ENCODE measurements at regions not wholly inside any gene's neighbourhood (a gene's known extent, or its start where the extent isn't known, plus 50 kb on each side); places are given as distances from the start of the nearest gene placed in this dataset.
"Not testable (repeated sequence)": the region's sequence is repeated elsewhere in the genome, so short reads cannot be mapped to it uniquely, and the experiment has no call there.

DNA sequence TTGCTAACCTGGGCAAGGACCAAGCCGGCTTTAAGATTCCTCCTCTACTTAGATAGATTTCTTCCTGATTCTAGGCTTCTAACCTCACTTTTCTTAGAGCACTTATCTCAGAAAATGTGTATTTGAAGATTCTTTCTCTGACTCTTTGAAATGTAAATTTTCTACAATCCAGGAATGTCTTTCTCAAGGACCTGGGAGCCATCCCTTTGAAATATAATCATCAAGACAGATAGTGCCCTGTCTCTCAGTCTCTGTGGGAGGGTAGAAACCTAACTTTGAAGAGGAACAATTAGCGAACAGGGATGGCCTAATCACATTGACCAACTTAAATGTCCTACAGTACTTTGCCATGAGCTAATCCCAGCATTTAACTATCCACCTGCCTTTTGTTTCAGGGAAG lies 1646.0 kb downstream of the PCDH9 start:
- no peak for DNase-seq

DNA sequence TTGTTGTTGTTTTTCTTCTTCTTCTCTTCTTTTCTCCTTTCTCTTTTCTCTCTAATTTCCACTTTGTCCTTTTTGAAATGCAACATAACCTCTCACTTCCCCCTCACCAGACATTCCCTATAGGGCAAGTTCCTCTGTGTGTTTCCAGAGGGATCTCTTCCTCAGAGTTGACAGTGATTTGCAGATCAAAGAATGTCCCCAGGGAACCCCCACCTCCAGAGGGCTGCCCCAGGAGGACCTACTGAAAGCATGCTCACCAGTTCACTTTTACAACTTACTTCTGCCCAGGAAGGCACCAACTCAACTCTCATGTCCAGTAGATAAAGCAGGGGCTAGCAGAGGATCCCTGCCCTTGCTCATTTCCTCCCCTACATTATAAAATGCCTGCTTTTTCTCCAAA lies 1648.0 kb downstream of the PCDH9 start:
- no peak for DNase-seq

DNA sequence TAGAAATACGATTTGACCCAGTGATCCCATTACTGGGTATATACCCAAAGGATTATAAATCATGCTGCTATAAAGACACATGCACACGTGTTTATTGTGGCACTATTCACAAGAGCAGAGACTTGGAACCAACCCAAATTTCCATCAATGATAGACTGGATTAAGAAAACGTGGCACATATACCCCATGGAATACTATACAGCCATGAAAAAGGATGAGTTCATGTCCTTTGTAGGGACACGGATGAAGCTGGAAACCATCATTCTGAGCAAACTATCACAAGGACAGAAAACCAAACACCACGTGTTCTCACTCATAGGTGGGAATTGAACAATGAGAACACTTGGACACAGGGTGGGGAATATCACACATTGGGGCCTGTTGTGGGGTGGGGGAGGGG lies 1665.6 kb downstream of the PCDH9 start:
- DNase-seq, result not testable (repeated sequence)

DNA sequence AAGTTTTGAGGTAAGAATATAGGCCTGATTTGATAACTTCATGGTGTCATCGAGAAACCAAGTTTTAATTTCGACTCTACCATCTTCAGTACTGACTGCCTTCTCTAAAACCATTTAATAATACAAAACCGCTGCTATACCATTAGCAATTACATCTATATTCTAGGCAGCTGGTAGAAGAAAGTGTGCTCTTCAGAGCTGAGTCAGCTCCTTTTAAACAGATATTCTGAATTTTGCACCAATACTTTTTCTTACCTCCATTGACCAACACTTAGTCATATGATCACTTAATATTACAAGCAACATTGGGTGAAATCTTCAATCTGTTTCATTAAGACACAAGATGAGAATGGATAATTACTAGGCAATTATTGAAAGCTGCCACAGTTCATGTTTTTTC lies 1667.8 kb downstream of the PCDH9 start:
- no peak for DNase-seq

DNA sequence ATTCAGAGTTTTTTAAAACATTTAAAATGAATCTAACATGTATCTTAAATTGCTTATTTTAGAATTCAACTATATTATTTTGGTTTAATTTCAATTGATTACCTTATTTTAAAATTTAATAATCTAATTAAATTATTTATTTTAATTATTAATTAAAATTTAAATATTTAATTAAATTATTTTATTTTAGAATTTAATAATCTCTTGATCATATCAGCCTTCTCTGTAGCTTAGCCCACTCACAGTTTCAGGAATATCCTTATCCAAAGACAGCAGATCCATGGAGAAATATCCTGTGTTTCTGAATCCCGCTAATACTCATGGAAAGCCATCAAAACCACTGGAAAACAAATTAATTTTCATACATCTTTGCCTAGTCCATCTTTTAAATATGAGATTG lies 1669.2 kb downstream of the PCDH9 start:
- DNase-seq, result no peak

DNA sequence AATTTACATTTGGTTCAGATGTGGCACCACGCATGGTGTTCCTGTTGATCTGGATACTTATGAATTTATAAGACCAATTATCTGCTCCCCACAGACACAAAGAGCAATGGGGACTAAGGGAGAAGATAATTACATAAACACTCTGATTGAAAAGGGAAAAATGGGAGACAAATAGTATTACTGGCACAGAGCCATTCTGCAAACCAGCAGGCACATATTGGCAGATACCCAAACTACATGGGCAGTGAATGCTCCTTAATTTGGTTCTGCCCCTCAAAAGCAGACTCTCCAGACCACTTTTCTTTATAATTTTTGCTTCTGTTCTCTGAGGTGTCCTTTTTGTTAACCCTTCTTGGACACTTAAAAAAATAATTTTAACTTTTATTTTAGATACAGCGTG lies 1674.2 kb downstream of the PCDH9 start:
- no peak for DNase-seq

DNA sequence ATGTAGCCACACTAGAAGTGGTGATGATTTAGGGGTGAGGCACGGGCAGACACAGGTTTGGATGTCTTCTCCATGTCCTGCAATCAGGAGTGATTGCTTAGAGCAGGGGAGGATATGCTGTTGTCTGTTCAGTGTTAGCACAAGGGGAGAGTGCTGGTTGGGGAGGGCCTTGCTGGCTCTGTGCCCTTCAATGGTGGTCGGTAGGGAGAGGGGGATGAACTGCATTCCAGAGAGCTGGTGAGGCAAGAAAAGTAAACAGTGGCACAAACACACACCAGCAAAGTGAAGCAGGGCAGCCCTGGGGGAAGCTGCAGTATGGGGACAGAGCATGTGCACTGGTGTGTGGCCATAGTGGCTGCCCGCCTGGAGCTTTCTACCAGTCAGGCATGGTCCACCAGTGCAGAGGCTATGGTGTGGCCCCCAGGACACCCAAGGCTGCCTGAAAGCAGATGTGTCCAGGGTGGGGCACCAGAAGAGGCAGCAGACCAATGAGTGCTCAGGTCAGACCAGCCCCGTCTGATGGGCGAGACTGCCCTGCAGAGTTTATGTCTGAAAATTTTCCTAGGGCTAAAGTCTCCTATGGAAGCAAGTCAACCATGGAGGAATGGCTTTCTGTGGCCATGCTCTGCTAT lies 1676.9 kb downstream of the PCDH9 start:
- no peak for DNase-seq

DNA sequence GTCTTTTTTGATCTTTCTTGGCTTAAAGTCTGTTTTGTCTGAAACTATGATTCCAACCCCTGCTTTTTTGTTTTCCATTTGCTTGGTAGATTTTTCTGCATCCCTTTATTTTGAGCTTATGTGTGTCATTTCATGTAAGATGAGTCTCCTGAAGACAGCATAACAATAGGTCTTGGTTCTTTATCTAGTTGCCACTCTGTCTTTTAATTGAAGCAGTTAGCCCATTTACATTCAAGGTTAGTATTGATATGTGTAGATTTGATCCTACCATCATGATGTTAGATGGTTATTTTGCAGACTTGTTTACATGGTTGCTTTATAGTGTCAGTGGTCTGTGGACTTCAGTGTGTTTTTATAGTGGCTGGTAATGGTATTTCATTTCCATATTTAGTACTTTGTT lies 1678.9 kb downstream of the PCDH9 start:
- no peak for DNase-seq

DNA sequence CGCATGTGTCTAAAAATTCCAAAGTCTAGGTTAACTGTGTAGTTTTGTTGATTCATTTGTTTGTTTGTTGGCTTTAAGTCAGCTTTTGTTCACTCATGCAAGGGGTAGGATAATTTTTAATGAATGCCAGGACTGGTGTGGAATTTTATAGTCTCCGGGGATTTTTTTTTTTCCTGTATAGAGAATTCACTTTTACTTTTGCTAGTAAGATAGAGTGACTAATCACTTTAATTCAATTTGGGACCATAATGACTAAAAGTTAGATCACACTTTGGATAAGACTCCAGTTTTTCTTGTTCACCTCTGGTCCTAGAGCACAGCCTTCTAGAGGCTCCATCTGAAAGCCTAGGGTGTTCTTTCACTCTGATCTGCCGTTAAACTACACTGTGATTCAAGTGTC lies 1690.0 kb downstream of the PCDH9 start:
- DNase-seq, result no peak

DNA sequence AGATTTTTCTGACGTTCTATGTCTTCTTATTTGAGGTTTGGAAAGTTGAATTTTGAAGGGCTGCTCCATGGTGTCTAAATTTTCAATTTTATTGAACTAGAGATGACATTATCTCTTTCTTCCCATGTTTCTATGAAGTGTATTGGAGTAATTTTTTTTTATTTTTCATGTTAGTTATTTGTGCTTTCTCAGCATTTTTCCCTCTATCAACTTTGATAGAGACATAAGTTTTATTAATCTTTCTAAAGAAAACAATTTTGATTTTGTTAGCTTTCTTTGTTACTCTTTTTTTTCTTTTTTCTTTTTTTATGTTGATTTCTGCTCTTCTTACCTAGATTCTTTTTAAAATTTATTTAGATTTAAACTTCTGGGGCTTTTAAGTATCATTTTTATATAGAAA lies 1694.8 kb downstream of the PCDH9 start:
- no peak for DNase-seq

DNA sequence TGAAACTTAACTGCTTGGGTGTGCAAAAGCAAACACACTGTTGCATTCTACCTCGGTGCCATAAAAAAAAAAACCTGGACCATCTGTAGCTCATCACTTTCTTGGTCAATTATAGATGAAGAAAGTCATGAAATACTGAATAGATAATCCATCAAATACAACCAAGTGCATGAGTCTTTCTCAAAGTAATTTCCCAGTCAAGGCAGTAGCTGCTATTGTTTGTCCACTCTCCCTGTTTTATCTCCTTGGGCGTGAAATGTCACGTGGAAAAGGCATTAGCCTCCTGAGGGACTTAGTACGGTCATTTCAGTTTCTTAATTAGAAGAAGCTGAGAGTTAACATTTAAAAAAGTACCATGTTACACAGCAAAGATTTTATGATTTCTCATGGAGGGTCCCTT lies 1697.9 kb downstream of the PCDH9 start:
- no peak for DNase-seq

DNA sequence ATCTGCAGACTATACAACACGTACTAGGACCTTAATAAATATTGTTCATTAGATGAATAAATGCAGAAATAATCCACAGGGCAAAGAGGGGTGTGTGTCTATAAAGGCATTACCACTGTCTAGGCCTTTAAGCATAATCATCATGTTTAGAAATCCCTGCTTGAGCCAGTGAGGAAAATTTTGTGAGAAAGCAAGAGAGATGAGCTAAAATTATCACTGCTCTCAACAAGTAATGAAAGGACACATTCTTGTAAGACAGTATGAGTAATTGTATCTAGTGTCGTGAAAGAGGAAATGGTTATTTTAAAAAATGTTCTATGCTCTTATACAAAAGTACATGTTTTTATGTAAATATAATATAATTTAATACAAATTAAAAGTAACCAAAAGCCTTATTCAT lies 1699.4 kb downstream of the PCDH9 start:
- DNase-seq, result no peak

DNA sequence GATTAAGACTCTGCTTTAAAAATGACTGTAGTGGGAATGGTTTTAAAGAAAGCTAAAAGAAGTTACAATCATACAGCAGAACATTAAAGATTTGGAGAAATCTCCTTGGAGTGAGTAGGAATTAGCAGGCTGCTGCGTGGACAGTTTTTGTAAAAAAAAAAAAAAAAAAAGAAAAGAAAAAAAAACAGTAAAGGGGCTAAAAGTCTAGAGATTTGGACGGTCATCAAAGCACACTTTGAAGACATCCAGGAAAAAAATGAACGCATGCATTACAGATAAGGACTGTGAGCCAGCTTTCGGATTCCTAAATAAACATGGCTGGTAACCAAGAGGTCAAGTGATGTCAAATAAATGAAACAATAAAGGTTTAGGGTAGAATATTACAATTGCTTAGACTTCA lies 1700.6 kb downstream of the PCDH9 start:
- no peak for DNase-seq

DNA sequence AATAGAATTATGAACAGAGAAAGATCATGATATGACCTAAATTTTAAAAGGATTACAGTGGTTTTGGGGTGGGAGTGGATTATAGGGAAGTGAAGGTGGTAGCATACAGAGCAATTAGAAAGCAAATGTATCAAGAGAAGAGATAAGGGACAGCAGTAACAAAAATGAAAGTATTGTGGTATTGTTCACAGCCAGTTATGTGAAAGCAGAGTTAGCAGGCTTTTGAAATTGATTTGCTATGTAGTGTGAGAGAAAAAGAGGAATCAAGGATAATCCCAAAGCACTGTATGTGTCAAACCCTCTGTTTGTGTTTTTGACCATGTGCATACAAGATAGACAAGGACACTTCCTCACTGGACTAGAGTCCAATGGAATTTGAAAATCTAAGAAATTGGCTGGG lies 1721.4 kb downstream of the PCDH9 start:
- no peak for DNase-seq

DNA sequence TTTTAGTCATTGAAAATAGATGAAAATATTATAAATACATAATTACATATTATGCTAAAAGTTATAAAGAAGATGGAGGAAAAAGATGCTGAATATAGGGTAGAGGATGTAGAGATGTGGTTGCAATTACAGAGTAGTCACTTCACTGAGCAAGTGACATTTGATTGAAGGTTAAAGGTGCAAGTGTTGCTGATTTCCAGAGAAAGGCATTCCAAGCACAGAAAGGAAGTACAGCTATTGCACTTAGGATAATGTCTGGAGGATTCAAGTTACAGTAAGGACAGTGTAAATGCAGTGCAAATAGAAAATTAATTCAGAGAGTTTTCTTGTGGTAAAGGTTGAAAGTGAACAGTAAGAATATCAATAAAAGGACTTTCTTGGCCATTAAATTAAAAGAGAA lies 1721.8 kb downstream of the PCDH9 start:
- DNase-seq, result no peak

DNA sequence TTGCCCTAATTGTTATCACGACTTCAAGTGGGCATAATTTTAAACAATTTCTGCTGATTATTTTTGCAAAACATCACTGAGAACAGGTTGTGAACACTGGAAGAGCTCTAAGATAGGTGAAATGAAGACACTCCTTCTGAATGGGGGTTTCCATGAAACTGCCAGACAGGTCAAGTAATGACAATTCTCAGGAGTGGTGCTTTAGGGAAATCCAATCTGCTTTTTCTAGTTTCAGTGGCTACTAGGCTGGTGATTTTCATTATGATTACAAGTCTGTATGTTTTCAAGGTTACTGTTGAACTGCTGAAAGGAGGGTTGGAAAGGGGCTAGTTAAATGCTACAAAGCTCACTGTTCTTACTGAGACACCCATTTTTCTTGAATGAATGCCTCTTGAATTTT lies 1724.2 kb downstream of the PCDH9 start:
- DNase-seq, result no peak

DNA sequence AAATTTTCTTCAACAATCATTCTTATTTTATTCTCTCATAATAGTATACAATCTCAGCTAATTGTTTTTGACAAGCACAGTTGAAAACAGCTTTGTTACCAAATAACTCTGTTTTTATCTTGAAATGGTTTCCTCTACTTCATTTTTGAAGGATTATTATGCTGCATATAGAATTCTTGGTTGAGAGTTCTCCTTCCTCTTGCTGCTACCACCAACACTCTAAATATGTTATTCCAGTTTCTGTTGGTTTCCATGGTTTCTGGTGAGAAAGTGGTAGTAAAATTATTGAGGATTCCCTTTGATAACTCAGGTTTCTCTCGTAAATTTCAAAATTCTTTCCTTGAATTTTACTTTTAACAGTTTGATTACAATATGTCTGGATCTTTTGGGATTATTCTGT lies 1725.9 kb downstream of the PCDH9 start:
- DNase-seq, result no peak

DNA sequence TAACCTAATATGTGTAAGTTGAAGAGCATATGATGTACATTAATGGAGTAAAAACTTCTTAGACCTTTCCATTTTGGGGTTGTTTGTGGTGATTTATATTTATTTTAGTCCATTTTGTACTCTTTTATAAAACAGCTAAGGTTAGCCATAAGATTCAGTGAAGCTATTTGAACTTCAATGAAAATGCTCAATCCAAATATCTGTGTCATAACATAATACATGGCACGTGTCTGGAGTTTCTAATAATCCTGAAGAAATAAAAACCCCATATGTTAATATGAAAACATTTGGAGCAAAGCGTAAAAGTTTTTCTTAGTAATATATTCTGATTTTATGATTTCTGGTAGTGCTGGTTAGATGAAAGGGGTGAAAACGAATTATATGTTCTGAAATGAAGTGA lies 1729.7 kb downstream of the PCDH9 start:
- no peak for DNase-seq

DNA sequence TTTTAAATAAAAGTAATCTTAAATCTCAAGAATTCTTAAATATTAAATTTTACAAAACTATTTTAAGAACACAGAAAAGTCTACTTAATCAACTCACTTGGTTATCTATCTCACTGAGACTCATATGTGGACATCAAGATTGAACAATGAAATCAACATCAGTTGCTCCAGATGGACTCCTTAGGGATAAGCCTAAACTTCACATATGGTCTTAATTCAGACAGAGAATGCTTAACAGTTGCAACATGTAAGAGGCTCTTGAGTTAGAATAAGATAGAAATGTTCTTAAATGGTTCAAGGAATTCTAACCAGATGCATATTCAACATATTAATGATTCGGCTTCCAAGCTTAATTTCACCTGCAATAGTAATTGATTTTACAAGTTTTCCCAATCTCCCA lies 1730.9 kb downstream of the PCDH9 start:
- DNase-seq, result no peak

DNA sequence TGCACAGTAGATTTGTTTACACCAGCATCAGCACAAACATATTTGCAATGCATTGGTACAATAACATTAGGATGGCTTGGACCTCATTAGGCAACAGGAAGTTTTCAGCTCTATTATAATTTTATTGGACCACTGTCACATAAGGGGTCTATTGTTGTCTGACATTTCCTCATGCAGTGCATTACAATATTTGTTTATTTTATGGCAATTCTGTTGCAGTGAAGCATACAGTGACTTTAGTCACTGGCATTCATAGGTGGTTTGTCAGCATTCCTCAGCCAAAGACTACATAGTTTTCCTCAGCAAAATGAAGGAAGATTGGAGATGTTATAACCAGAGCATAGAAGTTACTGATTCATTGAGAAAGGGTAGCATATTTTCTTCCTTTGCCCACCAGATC lies 1732.9 kb downstream of the PCDH9 start:
- no peak for DNase-seq

DNA sequence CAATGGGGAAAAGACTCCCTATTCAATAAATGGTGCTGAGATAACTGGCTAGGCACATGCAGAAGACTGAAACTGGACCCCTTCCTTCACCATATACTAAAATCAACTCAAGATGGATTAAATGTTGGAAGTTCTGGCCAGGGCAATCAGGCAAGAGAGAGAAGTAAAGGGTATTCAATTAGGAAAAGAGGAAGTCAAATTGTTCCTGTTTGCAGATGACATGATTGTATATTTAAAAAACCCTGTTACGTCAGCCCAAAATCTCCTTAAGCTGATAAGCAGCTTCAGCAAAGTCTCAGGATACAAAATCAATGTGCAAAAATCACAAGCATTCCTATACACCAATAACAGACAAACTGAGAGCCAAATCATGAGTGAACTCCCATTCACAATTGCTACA lies 1739.4 kb downstream of the PCDH9 start:
- not testable (repeated sequence) for DNase-seq

DNA sequence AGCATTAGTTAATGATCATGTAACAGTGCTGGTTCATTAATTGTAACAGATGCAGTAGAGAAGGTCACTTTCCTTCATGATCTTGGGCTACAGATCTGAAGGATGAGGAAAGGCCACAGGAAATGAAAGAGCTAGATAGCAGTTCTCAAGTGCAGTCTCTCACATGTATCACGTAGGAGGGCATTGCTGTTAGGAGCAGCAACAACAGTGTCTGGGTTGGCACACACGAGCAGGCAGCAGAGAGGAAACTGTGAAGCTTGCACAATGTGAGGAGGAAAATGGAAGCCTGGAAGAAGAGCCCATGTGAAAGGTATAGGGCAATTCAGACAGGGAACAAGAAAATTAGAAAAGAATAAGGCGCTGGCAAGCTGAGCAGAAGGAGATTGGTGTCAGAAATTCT lies 1741.5 kb downstream of the PCDH9 start:
- DNase-seq, result no peak

DNA sequence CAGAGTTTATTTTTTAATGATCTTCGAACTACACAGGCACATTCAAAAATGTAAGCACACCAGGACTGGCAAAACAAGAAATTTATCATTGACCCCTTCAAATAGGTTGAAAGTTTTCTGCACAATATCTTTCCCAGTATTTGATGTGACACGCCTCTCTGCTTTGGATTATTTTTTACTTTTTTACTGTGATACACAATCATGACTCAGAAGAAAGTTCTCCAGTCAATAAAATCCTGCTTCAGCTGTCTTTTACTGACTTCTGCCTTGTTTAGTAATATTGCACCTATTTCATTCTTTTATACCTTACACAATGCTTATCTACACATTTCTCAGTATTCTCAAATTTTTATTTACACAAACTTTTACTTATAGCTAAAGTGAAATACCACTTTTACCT lies 1750.4 kb downstream of the PCDH9 start:
- DNase-seq, result no peak

DNA sequence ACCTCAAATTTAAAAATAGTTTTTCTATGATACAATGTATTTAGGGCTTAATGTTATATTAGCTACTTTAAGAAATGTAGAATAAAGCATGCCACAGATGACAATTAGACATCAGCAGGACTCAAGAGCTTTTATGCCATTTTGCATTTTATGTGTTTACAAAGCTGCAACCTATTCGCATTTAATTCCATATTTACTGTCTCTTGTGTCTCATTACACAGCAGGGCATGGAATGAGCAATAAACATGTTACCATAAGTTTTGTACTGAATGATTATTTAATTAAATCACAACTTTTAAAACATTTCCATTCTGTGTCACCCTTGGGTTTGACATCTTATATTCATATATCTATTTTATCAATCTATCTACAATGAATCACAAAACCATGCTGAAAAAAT lies 1756.9 kb downstream of the PCDH9 start:
- DNase-seq, result no peak

DNA sequence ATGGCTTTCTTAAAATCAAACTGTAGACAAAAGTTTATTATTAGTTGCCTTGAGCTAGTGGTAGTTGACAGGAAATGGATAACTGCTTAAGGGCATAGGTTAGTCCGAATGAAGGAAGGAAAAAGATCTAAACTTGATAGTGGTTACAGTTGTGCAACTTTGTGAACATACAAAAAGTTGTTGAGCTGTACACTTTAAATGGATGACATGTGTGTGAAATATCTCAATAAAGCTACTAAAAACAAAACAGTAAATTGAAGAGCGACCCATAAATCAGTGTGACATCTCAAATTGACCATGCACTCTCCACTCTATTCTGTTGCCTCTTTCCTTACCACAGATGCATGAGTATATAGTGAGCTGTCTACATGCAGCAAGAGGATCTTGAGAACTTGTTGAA lies 1757.8 kb downstream of the PCDH9 start:
- DNase-seq, result no peak

DNA sequence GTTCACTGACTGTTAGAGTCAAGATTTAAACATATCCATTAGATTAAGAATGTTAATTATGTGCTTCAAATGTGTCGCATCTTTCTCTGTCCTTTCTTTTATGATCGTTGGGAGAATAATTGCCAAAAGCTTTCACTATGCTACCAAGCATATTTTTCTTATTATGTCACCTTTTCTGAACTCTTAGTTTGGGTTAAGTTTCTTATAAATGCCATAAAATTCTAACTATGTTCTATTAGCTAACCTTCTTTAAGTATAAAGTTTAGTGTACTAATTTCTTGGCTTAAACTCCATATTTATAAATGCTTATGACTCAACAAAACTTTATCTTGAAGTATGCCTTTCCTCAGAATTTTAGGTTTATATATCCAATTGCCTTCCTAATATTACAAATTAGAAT lies 1759.4 kb downstream of the PCDH9 start:
- DNase-seq, result no peak

Data from activated gamma-delta T cell (primary cell).